Activated CD4-positive, alpha-beta T cell treated with anti-CD3 and anti-CD28 coated beads, Interleukin-2, amount 10 ng/mL, durations not matched to agents 7 days and 5 days (primary cell): ENCODE measurements at regions not wholly inside any gene's neighbourhood (a gene's known extent, or its start where the extent isn't known, plus 50 kb on each side); places are given as distances from the start of the nearest gene placed in this dataset.
"Not testable (repeated sequence)": the region's sequence is repeated elsewhere in the genome, so short reads cannot be mapped to it uniquely, and the experiment has no call there.

Source experiments
- CTCF ChIA-PET: fragments of 350-600 bp; sonication (Branson Sonifier 250); formaldehyde crosslinking; loops from one replicate; lab custom pipeline; 2021; ENCODE audit warnings: antibody characterized with exemption; lab: Charles Lee
- POLR2A ChIA-PET: fragments of 350-600 bp; sonication (Branson Sonifier 250); formaldehyde crosslinking; loops from one replicate; lab custom pipeline; 2021; ENCODE audit warnings: antibody characterized with exemption; lab: Charles Lee
- DNase-seq: peaks from one replicate; pipeline ENCODE4 v3.0.0-alpha.2; 2020
- H3K27ac Mint-ChIP-seq: one replicate; pipeline ENCODE4 v1.8.0; 2021; ENCODE audit warnings: mild to moderate bottlenecking, moderate library complexity, mixed read lengths
- H3K27me3 Mint-ChIP-seq: one replicate; pipeline ENCODE4 v1.8.0; 2021; ENCODE audit warnings: mixed read lengths
- H3K36me3 Mint-ChIP-seq: one replicate; pipeline ENCODE4 v1.8.0; 2021; ENCODE audit warnings: low read depth, mixed read lengths
- H3K4me1 Mint-ChIP-seq: one replicate; pipeline ENCODE4 v1.8.0; 2021; ENCODE audit warnings: mixed read lengths
- H3K4me3 Mint-ChIP-seq: one replicate; pipeline ENCODE4 v1.8.0; 2021; ENCODE audit warnings: mild to moderate bottlenecking, moderate library complexity, mixed read lengths
- H3K9me3 Mint-ChIP-seq: one replicate; pipeline ENCODE4 v1.8.0; 2021; ENCODE audit warnings: mixed read lengths

DNA sequence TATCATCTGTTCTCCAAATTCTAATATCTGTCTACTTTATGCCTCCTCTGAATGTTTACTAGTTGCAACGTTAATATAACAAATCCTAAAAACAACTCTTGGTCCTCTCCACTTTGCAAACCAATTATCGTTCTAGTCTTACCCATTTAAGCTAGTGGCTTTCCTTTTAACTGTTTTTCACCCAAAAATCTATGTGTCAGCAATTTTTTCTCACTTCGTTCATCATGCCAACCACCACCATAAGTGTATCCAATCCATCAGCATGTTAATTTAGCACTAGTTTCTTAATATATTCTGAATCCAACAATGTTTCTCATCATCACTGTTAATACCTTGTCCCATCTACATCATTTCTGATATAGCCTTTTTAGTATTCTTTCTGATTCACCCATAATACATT lies 90.0 kb upstream of the RORB start:
- no peaks in the 10 kb centered on the region for H3K4me1 Mint-ChIP-seq
- H3K9me3 Mint-ChIP-seq = peaks cover 14% of the 10 kb centered on the region
- ChIA-PET CTCF (no interaction called here), POLR2A (no interaction called here)
- no peak overlapping the region for H3K27ac Mint-ChIP-seq
- H3K4me3 Mint-ChIP-seq = no peak overlapping the region
- H3K27me3 Mint-ChIP-seq = no peaks in the 10 kb centered on the region
- no peaks in the 10 kb centered on the region for H3K36me3 Mint-ChIP-seq
- DNase-seq = no peak

DNA sequence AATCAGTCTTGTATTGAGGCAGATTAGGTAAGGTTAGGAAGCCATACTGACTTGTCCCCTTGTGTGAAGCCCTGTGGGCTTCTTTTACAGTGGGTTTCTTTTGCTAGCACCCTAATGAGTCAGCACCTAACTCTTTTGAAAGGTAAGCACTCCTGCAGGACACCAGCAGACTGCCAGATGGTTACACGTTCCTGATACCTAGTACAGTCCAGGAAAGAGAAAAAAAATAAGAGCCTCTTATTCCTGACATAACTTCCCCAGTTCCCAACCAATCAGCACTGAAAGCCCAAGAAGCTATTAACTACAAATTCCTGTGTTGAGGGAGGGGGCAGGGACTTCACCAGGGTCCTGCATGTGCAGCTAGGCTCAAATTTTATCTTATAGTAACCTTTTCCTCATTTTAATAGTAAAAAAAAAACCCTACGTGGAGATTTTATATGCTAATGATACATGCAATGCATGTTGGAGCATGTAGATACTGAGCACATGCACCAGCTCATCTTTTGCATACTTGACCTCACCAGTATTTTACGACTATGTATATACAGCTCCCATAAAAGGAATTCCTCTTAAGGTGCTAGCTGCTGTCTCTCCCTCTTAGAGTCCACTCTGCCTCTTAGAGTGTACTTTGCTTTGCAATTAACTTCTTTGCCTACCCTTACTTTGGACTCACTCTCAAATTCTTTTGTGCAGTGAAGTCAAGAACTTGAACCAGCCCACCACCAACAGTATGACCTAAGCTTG lies 84.7 kb upstream of the RORB start:
- Mint-ChIP-seq H3K4me1 (no peaks in the 10 kb centered on the region), H3K4me3 (no peak overlapping the region), H3K9me3 (no peaks in the 10 kb centered on the region), H3K27ac (no peak overlapping the region), H3K27me3 (no peaks in the 10 kb centered on the region), H3K36me3 (no peaks in the 10 kb centered on the region)
- no peak for DNase-seq
- ChIA-PET POLR2A (no interaction called here), CTCF (no interaction called here)

DNA sequence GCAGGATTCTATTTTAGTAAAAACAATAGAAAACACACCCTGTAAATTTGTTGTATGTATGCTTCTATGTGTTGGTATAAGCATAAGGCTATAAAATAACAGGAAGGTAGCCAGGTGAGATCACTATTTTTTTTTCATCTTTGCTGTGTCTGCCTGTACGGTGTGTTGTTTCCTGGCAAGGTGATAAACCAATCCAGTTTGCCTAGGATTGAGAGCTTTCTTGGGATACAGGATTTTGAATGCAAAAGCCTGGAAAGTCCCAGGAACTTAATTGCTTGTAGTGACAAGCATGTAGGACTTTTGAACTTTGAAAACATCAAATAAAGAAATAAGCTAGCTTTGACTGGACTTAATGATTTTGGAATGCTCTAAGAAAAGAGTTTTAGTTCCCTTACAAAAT lies 83.3 kb upstream of the RORB start:
- no peak overlapping the region for H3K4me3 Mint-ChIP-seq
- POLR2A ChIA-PET = no interaction called here
- H3K36me3 Mint-ChIP-seq = no peaks in the 10 kb centered on the region
- no peaks in the 10 kb centered on the region for H3K9me3 Mint-ChIP-seq
- no peak for DNase-seq
- CTCF ChIA-PET = interaction anchor here (0.6 kb wide), 1 partner anchor 404 kb away, joined by 3 read pairs; no protein-coding TSS in a partner anchor
- H3K4me1 Mint-ChIP-seq = no peaks in the 10 kb centered on the region
- H3K27ac Mint-ChIP-seq = no peak overlapping the region
- no peaks in the 10 kb centered on the region for H3K27me3 Mint-ChIP-seq

DNA sequence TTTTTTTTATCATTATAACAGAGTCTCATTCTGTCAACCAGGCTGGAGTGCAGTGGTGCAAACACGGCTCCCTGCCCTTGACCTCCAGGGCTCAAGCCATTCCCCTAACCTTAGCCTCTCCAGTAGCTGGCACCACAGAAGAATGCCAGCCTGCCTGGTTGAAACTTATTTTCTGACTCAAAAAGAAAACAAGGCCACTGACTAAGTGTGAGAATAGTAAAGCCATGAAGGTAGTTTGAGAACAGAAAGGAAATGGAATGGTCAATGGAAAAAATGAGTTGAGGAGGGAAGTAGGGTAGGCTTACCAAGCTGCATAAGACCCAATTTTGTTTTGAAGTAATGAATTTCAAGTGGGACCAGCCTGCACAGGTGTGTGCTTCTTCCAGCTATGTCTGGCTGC lies 82.8 kb upstream of the RORB start:
- ChIA-PET CTCF (interaction anchor here (0.6 kb wide), 1 partner anchor 404 kb away, joined by 3 read pairs; no protein-coding TSS in a partner anchor), POLR2A (no interaction called here)
- no peak overlapping the region for H3K4me3 Mint-ChIP-seq
- H3K9me3 Mint-ChIP-seq = no peaks in the 10 kb centered on the region
- H3K27me3 Mint-ChIP-seq = no peaks in the 10 kb centered on the region
- no peak for DNase-seq
- H3K4me1 Mint-ChIP-seq = no peaks in the 10 kb centered on the region
- H3K27ac Mint-ChIP-seq = no peak overlapping the region
- H3K36me3 Mint-ChIP-seq = no peaks in the 10 kb centered on the region

DNA sequence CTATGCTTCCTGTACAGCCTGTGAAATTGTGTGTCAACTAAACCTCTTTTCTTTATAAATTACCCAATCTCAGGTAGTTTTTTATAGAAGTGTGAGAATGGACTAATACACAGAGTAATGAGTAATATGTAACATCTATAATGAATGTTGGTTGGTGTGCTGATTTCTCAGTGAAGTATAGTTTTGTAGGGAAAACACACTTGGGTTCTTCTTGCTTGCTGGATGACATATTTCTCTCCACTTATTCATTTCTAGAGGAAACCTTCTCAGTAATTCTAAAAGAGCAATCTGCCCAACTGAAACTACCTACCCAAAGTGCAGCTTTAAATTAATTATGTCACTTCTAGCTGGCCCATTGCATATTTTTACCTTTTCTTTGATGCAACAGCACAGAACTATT lies 81.1 kb upstream of the RORB start:
- POLR2A ChIA-PET = no interaction called here
- CTCF ChIA-PET = no interaction called here
- H3K27me3 Mint-ChIP-seq = no peaks in the 10 kb centered on the region

DNA sequence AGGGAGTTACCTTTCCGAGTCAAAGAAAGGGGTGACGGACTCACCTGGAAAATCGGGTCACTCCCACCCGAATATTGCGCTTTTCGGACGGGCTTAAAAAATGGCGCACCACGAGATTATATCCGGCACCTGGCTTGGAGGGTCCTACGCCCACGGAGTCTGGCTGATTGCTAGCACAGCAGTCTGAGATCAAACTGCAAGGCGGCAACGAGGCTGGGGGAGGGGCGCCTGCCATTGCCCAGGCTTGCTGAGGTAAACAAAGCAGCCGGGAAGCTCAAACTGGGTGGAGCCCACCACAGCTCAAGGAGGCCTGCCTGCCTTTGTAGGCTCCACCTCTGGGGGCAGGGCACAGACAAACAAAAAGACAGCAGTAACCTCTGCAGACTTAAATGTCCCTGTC lies 72.6 kb upstream of the RORB start:
- H3K27ac Mint-ChIP-seq, H3K27me3 Mint-ChIP-seq, H3K9me3 Mint-ChIP-seq, H3K36me3 Mint-ChIP-seq, CTCF ChIA-PET, DNase-seq, H3K4me1 Mint-ChIP-seq, POLR2A ChIA-PET, H3K4me3 Mint-ChIP-seq: not testable (repeated sequence)

More for the DNA sequence above, 81.1 kb upstream of the RORB start:
- Mint-ChIP-seq H3K4me1 (no peaks in the 10 kb centered on the region), H3K36me3 (no peaks in the 10 kb centered on the region), H3K9me3 (no peaks in the 10 kb centered on the region), H3K4me3 (no peak overlapping the region), H3K27ac (no peak overlapping the region)
- no peak for DNase-seq

DNA sequence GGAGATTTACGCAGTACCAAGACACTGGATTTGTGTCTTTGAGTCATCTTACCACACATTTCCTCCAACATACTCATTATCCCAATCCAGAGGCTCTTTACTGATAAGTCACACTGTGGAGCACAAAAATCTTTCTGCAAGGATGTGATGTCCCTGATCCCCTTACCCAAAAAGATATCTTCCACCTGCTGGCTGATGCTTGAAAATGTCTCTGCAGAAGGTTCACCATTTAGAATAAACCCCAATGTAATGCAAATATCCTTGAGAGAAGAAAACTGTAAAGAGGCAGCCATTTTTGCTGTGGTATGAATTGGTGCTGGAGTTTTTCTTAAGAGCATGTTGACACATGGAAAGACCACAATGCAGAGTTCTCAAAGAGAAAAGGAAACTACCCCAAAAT lies 65.7 kb upstream of the RORB start:
- POLR2A ChIA-PET = no interaction called here
- Mint-ChIP-seq H3K4me3 (no peak overlapping the region), H3K36me3 (no peaks in the 10 kb centered on the region), H3K27me3 (no peaks in the 10 kb centered on the region), H3K27ac (no peak overlapping the region), H3K9me3 (no peaks in the 10 kb centered on the region), H3K4me1 (no peaks in the 10 kb centered on the region)
- CTCF ChIA-PET = no interaction called here
- no peak for DNase-seq

DNA sequence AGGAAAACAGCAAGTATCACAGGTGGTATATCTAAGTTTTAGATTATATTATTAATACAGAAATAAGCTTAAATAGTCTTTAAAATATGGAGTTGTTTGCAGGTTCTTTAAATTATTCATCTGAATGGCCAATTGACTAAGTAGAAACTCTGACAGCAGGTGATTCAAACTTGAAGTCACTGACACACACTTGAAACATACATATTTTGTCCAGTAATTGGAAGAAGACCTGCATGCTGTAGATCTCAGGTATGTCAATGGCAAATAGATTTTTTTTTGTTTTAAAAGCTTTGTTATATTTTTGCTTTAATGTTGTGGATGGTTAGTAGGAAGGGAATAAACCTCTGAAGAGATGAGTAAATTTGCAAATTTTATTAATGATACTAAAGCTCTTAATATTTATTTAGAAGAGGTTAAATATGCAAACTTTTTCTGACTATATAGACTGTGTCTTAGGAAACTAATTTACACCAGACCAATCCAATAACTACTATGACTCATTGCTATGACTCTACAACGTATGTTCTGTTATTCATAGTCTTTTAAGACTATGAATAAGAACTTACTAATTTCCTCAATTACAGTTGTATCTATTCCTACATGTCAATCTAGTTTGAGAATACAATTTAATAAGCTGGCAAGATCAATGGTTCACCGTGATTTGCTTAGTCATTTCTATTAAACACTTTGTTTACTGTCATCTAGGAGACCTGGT lies 53.9 kb upstream of the RORB start:
- Mint-ChIP-seq H3K27ac (no peak overlapping the region), H3K27me3 (no peaks in the 10 kb centered on the region), H3K36me3 (no peaks in the 10 kb centered on the region), H3K4me1 (no peaks in the 10 kb centered on the region), H3K4me3 (no peak overlapping the region), H3K9me3 (no peaks in the 10 kb centered on the region)
- ChIA-PET CTCF (no interaction called here), POLR2A (no interaction called here)
- DNase-seq = no peak

DNA sequence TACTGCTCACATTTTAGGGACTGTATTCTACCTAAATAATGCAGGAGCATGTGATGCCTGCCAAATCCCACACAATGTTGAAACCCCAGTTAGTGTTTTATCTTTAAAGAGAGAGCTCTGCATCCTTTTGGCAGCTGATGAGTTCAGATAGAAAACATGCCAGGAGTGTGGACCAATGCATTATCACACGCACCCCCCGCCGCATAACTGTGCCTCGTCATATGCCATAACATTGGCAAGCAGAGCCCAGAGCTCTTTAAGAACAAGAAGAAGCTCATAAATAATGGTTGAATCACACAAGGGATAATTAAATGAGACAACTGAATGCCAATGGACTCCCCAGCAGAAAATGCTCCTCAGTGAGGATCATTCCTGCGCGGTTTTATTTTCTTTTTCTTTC lies 52.8 kb upstream of the RORB start:
- POLR2A ChIA-PET = no interaction called here
- CTCF ChIA-PET = interaction anchor here (1.0 kb wide), 1 partner anchor 11 kb away, joined by 4 read pairs; no protein-coding TSS in a partner anchor
- Mint-ChIP-seq H3K9me3 (no peaks in the 10 kb centered on the region), H3K27me3 (no peaks in the 10 kb centered on the region), H3K36me3 (no peaks in the 10 kb centered on the region), H3K27ac (no peak overlapping the region), H3K4me1 (no peaks in the 10 kb centered on the region), H3K4me3 (no peak overlapping the region)
- no peak for DNase-seq
